Activated CD4-positive, alpha-beta T cell treated with anti-CD3 and anti-CD28 coated beads for 36 hours (primary cell): ENCODE measurements at regions not wholly inside any gene's neighbourhood (a gene's known extent, or its start where the extent isn't known, plus 50 kb on each side); places are given as distances from the start of the nearest gene placed in this dataset.
"Not testable (repeated sequence)": the region's sequence is repeated elsewhere in the genome, so short reads cannot be mapped to it uniquely, and the experiment has no call there.

Experiments used
- ATAC-seq: fragments of 200-7000 bp; cut with Tn5 transposase; one replicate; pipeline ENCODE4 v1.10.0; 2021; ENCODE audit warnings: mild to moderate bottlenecking, moderate library complexity
- CTCF ChIA-PET: fragments of 350-600 bp; sonication (Branson Sonifier 250); formaldehyde crosslinking; loops from one replicate; lab custom pipeline; 2021; ENCODE audit warnings: antibody characterized with exemption; lab: Charles Lee
- POLR2A ChIA-PET: fragments of 350-600 bp; sonication (Branson Sonifier 250); formaldehyde crosslinking; loops from one replicate; lab custom pipeline; 2021; ENCODE audit warnings: antibody characterized with exemption, inconsistent platforms; lab: Charles Lee
- DNase-seq: peaks from one replicate; pipeline ENCODE4 v3.0.0-alpha.2; 2020
- H3K27ac Mint-ChIP-seq: one replicate; pipeline ENCODE4 v1.8.0; 2021; ENCODE audit warnings: mixed read lengths
- H3K27me3 Mint-ChIP-seq: one replicate; pipeline ENCODE4 v1.8.0; 2021; ENCODE audit warnings: mixed read lengths
- H3K36me3 Mint-ChIP-seq: one replicate; pipeline ENCODE4 v1.8.0; 2021; ENCODE audit warnings: low read depth, mixed read lengths
- H3K4me1 Mint-ChIP-seq: one replicate; pipeline ENCODE4 v1.8.0; 2021; ENCODE audit warnings: mixed read lengths
- H3K4me3 Mint-ChIP-seq: one replicate; pipeline ENCODE4 v1.8.0; 2021; ENCODE audit warnings: mild to moderate bottlenecking, moderate library complexity, mixed read lengths
- H3K9me3 Mint-ChIP-seq: one replicate; pipeline ENCODE4 v1.8.0; 2021; ENCODE audit warnings: low read depth, mixed read lengths
- intact Hi-C, 2 experiments: fragments of 100-400 bp; cut with DNase I in 1 of 2; cut with micrococcal nuclease in 1 of 2; formaldehyde crosslinking; loops; one replicate each; pipeline versions ENCODE4 v1.14.2 to v1.15.1; 2022 to 2024; cut with DNase I, micrococcal nuclease

DNA sequence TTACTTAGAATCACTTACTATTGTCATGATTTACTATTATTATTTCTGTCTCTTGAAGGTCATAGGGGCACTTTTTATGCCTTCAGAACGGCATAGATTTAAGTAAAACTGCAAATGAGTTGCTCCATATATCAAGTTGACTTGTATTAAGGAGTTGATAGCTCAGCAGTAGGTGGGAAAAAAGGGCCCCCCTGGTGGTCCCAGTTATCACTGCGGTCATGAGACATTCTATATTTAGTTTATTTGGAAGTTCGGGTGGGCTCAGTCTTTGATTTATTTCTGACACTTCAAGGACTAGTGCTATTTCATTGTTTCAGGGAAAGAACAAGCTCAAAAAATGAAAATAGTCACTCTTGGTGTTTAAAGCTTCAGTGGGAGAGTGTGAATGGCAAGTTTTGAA lies 159.3 kb downstream of the SLC24A2 start:
- no peaks in the 10 kb centered on the region for H3K4me1 Mint-ChIP-seq
- peaks cover 2% of the 10 kb centered on the region for H3K27me3 Mint-ChIP-seq
- CTCF ChIA-PET = interaction anchor here (0.7 to 0.9 kb wide), 2 partner anchors 166 to 876 kb away, joined by 3 read pairs; no protein-coding TSS in a partner anchor
- intact Hi-C loops = no loop called here
- H3K4me3 Mint-ChIP-seq = no peak overlapping the region
- no peak overlapping the region for H3K27ac Mint-ChIP-seq
- H3K36me3 Mint-ChIP-seq = no peaks in the 10 kb centered on the region
- DNase-seq (no peak), ATAC-seq (no peak)
- POLR2A ChIA-PET = no interaction called here
- no peaks in the 10 kb centered on the region for H3K9me3 Mint-ChIP-seq

- CTCF ChIA-PET = interaction anchor here (0.6 kb wide), 1 partner anchor 165 kb away, joined by 3 read pairs; no protein-coding TSS in a partner anchor
- H3K27me3 Mint-ChIP-seq, POLR2A ChIA-PET, intact Hi-C loops, DNase-seq, ATAC-seq, H3K9me3 Mint-ChIP-seq, H3K27ac Mint-ChIP-seq, H3K36me3 Mint-ChIP-seq, H3K4me1 Mint-ChIP-seq, H3K4me3 Mint-ChIP-seq: not testable (repeated sequence)
Observed at GRCh38 chr9:19625426-19625825, 163.4 kb downstream of the SLC24A2 start.

DNA sequence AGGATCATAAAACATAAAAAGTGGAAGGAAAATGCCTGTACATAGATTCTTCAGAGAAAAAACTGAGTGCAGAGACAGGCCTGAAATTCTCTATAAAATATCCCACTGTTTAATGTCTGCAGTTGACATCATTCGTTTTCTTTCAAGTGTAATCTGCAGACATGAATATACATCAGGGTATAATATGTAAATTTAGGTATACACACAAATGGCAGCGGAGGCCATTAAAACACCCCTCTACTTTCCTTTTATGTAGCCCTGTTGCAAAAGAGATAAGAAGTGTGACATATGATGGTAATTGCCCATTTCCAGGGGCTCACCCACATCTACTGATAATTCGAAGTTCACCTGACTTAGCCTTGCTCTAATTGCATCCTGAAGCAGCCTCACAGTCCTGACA lies 164.3 kb downstream of the SLC24A2 start:
- POLR2A ChIA-PET = no interaction called here
- ATAC-seq (no peak), DNase-seq (no peak)
- no peaks in the 10 kb centered on the region for H3K36me3 Mint-ChIP-seq
- H3K9me3 Mint-ChIP-seq = no peaks in the 10 kb centered on the region
- H3K4me3 Mint-ChIP-seq = no peak overlapping the region
- no peak overlapping the region for H3K27ac Mint-ChIP-seq
- intact Hi-C loops = no loop called here
- H3K27me3 Mint-ChIP-seq = peaks cover 8% of the 10 kb centered on the region
- H3K4me1 Mint-ChIP-seq = no peaks in the 10 kb centered on the region
- CTCF ChIA-PET = no interaction called here

DNA sequence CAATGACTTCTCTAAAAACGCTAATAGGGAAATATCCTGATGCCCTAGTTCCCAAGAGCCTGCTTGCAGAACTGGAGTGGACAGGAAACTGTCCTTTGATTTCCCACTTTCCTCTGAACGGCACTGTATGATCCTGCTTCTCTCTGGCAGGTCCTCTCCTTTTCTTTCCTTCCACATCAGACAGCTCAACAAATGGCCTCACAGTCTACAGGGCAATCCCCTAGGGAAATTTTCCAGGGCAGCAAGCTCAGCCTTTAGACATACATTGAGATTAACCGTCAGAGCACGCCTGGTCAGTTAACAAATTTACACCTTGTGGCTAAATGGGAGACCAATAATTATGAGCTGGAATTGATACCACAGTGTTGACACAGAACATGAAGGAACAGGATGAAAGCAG lies 164.9 kb downstream of the SLC24A2 start:
- DNase-seq = no peak
- Mint-ChIP-seq H3K4me1 (no peaks in the 10 kb centered on the region), H3K4me3 (no peak overlapping the region), H3K27ac (no peak overlapping the region), H3K9me3 (no peaks in the 10 kb centered on the region), H3K36me3 (no peaks in the 10 kb centered on the region), H3K27me3 (peaks cover 10% of the 10 kb centered on the region)
- ChIA-PET CTCF (no interaction called here), POLR2A (no interaction called here)
- intact Hi-C loops = no loop called here
- ATAC-seq = no peak

GRCh38 chr9:19620326-19620725 lies 168.5 kb downstream of the SLC24A2 start:
- CTCF ChIA-PET = no interaction called here
- no peak for ATAC-seq
- Mint-ChIP-seq H3K36me3 (no peaks in the 10 kb centered on the region), H3K27me3 (peaks cover 10% of the 10 kb centered on the region), H3K4me1 (no peaks in the 10 kb centered on the region), H3K27ac (no peak overlapping the region), H3K4me3 (no peak overlapping the region), H3K9me3 (no peaks in the 10 kb centered on the region)
- intact Hi-C loops = no loop called here
- POLR2A ChIA-PET = no interaction called here
- no peak for DNase-seq

DNA sequence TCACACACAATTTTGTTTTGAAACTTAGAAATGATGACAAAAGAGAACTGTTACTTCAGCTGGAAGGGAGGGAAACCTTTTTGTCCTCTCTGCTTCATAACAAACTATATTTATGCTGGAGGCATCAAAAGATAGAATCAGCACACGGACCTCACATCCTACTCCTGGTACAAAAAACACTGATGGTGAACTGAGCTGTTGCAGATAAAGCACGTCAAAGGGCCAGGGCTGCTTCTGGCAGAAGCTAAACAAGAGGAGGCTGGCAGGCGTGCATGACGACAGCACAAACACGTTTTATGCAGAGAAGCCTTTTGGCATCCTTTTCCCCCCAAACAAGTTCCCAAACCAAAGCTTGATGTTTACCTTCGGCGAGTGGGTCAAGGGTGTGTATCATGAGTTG lies 169.6 kb downstream of the SLC24A2 start:
- CTCF ChIA-PET = interaction anchor here (0.7 to 0.9 kb wide), 2 partner anchors 29 to 1195 kb away, joined by 3 read pairs; no protein-coding TSS in a partner anchor
- no peaks in the 10 kb centered on the region for H3K36me3 Mint-ChIP-seq
- no peaks in the 10 kb centered on the region for H3K9me3 Mint-ChIP-seq
- intact Hi-C loops = no loop called here
- DNase-seq (no peak), ATAC-seq (no peak)
- no peak overlapping the region for H3K4me3 Mint-ChIP-seq
- POLR2A ChIA-PET = no interaction called here
- peaks cover 10% of the 10 kb centered on the region for H3K27me3 Mint-ChIP-seq
- no peak overlapping the region for H3K27ac Mint-ChIP-seq
- H3K4me1 Mint-ChIP-seq = no peaks in the 10 kb centered on the region

DNA sequence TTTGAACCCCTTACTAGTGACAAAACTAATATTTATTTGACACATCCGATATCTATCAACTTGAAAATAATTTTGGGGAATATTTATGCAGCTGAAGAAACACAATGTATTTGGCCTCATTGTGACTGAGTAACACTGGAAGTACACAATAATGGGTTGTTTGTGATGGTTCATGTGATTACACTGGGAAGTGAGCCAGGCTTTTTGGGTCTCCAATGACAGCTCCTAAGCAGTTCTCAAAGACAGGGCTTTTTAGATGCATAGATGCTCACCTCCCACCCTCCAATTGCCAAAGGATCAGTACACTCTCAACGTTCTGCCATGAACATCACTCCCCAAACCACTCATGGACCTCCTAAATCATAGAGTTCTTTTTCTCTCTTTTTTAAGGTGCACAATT lies 170.0 kb downstream of the SLC24A2 start:
- DNase-seq = no peak
- no peaks in the 10 kb centered on the region for H3K9me3 Mint-ChIP-seq
- no peaks in the 10 kb centered on the region for H3K36me3 Mint-ChIP-seq
- POLR2A ChIA-PET = no interaction called here
- no peak overlapping the region for H3K4me3 Mint-ChIP-seq
- no peak overlapping the region for H3K27ac Mint-ChIP-seq
- peaks cover 10% of the 10 kb centered on the region for H3K27me3 Mint-ChIP-seq
- H3K4me1 Mint-ChIP-seq = no peaks in the 10 kb centered on the region
- CTCF ChIA-PET = interaction anchor here (0.7 to 0.9 kb wide), 2 partner anchors 29 to 1196 kb away, joined by 3 read pairs; no protein-coding TSS in a partner anchor
- ATAC-seq = no peak
- intact Hi-C loops = no loop called here

DNA sequence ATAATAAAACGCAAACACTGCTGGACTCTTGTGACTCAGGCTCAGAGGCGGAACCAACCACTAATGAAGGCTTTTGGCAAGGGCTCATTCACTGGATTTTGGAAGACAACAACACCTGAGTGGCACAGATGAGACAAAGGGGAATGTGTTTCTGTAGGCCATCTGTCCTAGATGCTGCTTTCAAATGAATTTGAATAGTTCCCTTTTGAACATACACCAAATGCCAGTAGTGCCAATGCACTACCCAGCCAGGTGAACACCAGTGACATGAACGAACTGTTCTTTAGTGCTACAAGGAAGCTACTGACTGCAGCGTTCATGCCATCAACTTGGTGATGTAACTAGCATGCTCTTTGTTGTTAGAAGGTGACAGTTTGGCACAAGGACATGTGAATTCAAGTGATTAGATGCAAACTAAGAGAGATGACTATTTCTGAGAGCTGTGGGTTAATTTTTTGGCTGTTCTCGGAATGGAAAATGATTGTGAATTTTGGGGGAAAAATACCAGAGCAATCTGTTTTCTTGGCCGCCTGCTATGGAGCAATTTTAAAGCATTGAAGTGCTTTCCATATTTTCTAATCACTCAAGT lies 173.7 kb downstream of the SLC24A2 start:
- ChIA-PET CTCF (interaction anchor here (0.5 kb wide), 1 partner anchor 13 kb away, joined by 3 read pairs; no protein-coding TSS in a partner anchor), POLR2A (no interaction called here)
- H3K27me3 Mint-ChIP-seq = peaks cover 11% of the 10 kb centered on the region
- ATAC-seq = no peak
- no peaks in the 10 kb centered on the region for H3K4me1 Mint-ChIP-seq
- no peak overlapping the region for H3K4me3 Mint-ChIP-seq
- no peak for DNase-seq
- no peaks in the 10 kb centered on the region for H3K36me3 Mint-ChIP-seq
- no peaks in the 10 kb centered on the region for H3K9me3 Mint-ChIP-seq
- intact Hi-C loops = no loop called here
- H3K27ac Mint-ChIP-seq = no peak overlapping the region

- intact Hi-C loops = no loop called here
- ChIA-PET POLR2A (no interaction called here), CTCF (no interaction called here)
- H3K4me1 Mint-ChIP-seq = no peaks in the 10 kb centered on the region
- no peaks in the 10 kb centered on the region for H3K9me3 Mint-ChIP-seq
- DNase-seq (no peak), ATAC-seq (no peak)
- no peak overlapping the region for H3K4me3 Mint-ChIP-seq
- no peak overlapping the region for H3K27ac Mint-ChIP-seq
- no peaks in the 10 kb centered on the region for H3K36me3 Mint-ChIP-seq
- H3K27me3 Mint-ChIP-seq = peaks cover 8% of the 10 kb centered on the region
Observed at GRCh38 chr9:19614294-19614693, 174.5 kb downstream of the SLC24A2 start.

GRCh38 chr9:19600538-19600937 lies 188.3 kb downstream of the SLC24A2 start:
- DNase-seq = no peak
- no peak overlapping the region for H3K27ac Mint-ChIP-seq
- peaks cover 1% of the 10 kb centered on the region for H3K27me3 Mint-ChIP-seq
- ChIA-PET CTCF (interaction anchor here (0.7 kb wide), 1 partner anchor 74 kb away, joined by 3 read pairs; no protein-coding TSS in a partner anchor), POLR2A (no interaction called here)
- no peak for ATAC-seq
- intact Hi-C loops = no loop called here
- no peaks in the 10 kb centered on the region for H3K36me3 Mint-ChIP-seq
- H3K9me3 Mint-ChIP-seq = no peaks in the 10 kb centered on the region
- no peaks in the 10 kb centered on the region for H3K4me1 Mint-ChIP-seq
- H3K4me3 Mint-ChIP-seq = no peak overlapping the region

GRCh38 chr9:19598722-19599121 lies 189.9 kb downstream of the ACER2 start:
- no peaks in the 10 kb centered on the region for H3K36me3 Mint-ChIP-seq
- no peak for ATAC-seq
- ChIA-PET POLR2A (no interaction called here), CTCF (interaction anchor here (0.8 kb wide), 1 partner anchor 10 kb away, joined by 4 read pairs; no protein-coding TSS in a partner anchor)
- H3K27me3 Mint-ChIP-seq = peaks cover 6% of the 10 kb centered on the region
- no peaks in the 10 kb centered on the region for H3K9me3 Mint-ChIP-seq
- intact Hi-C loops = no loop called here
- DNase-seq = no peak
- H3K27ac Mint-ChIP-seq = no peak overlapping the region
- no peak overlapping the region for H3K4me3 Mint-ChIP-seq
- H3K4me1 Mint-ChIP-seq = no peaks in the 10 kb centered on the region

DNA sequence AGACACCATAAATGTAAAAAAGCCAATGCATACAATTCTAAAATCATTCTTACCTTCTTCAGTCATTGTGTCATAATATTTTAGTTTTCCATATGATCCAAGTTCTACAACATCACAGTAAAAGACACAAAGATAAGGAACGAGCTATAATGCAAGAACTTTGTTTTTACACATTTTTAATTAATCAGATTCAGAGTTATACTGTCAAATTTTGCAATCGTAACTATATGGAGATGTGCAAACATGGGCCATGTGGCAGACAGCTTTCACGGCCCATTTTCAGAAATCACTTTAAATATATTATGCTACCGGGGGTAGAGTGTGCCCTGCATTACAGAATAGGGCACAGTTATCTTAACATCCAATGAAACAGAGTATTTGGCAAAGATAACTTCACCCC lies 188.4 kb downstream of the ACER2 start:
- H3K27me3 Mint-ChIP-seq = peaks cover 6% of the 10 kb centered on the region
- ATAC-seq = no peak
- H3K4me1 Mint-ChIP-seq = no peaks in the 10 kb centered on the region
- ChIA-PET CTCF (no interaction called here), POLR2A (no interaction called here)
- no peak overlapping the region for H3K4me3 Mint-ChIP-seq
- no peak for DNase-seq
- no peaks in the 10 kb centered on the region for H3K9me3 Mint-ChIP-seq
- intact Hi-C loops = no loop called here
- no peaks in the 10 kb centered on the region for H3K36me3 Mint-ChIP-seq
- H3K27ac Mint-ChIP-seq = no peak overlapping the region
